HG03457 (cell line): ENCODE measurements at regions not wholly inside any gene's neighbourhood (a gene's known extent, or its start where the extent isn't known, plus 50 kb on each side); places are given as distances from the start of the nearest gene placed in this dataset.

Source experiments
- ATAC-seq: cut with Tn5 transposase; IDR thresholded peaks from one replicate; pipeline ENCODE4 v1.9.1; 2021; ENCODE audit warnings: moderate number of reproducible peaks; ENCODE audit not compliant: unreplicated experiment

DNA sequence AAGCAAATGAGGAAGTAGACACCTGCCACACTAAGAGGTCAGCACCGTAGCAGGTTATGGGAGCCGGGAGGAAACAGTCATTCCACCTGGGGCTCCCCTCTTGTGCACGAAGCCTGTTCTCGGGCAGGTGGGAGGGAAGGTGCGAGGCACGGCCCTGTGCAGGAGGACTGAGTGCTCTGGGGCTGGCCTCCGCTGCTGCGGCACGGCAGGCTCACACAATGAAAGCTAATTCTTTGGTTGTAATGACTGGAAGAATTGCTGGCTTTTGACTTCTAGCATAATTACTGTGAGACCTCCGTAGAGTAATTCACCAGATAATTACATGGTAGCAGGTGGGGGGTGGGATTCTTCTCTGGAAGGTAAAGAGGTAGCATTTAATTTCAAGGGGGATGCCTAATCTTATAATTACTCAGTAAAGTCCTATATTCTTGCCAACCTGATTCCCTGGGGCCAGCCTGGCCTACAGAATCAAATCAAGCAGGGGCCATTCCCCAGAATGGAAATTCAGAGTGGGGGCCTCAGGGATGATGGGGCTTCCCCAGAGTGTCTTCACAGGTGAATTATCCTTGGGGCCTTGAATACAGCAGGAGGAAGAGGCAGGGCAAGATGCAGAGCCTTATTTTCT, 129.1 kb downstream of the TPRA1 start:
- no peak for ATAC-seq

DNA sequence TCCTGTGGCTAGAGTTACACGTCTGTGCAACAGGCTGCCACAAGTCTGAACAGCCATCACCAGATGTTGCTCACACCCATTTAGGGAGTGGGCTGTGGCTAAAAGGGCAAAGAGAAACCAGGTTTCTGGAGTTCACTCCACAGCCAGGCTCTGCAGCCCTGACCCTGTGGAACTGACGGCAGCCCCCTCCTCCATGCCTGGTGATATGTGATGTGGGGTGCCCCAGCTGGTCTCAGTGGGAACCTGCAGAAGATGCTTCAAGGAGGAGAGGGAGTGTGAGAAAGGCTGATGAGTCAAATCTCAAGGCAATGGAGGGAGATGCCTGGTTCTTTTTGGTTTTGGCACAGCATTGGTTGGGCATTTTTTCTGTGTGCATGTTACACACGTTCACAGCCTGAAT, 130.6 kb downstream of the TPRA1 start:
- ATAC-seq, result no peak

DNA sequence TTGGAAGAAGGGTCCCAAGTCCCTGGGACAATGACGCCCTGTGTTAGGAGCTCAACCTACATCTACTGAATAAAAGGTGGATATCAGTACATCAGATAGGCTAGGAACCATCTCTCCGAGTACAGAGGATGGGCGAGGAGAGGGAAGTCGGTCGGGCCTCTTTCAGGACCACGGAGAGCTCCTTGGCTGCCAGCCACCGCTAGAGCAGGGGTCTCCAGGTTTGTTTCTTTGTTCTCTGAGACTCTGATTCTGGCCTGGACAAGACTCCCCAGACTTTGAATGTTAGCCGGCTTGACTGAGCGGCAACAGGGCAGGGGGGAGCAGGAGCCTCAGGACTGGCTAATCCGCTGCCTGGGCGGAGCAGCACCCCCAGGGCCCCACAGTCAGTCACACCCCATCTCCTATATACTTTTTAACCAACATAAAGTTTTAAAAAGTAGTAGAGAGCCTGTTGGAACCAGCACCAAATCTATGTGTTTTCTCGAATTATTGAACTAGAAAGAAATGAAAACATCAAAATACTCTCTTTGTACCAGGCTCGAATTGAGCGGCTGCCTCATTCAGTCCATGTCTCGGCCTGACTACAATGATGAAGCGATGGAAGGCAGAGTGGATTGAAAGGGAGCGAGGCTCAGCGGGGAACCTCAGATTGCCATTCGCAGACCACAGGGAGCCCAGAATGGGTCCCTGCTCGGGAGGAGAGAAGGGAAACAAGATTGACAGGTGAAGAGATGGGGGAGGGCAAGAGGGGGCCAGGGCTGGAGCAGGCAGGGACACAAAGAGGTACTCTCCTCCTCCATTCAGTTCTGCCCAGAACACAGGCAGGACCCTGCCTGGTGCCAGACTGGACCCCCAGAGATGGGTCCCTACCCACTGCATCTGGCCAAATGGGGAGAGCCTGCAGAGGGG, 131.6 kb downstream of the TPRA1 start:
- no peak for ATAC-seq

DNA sequence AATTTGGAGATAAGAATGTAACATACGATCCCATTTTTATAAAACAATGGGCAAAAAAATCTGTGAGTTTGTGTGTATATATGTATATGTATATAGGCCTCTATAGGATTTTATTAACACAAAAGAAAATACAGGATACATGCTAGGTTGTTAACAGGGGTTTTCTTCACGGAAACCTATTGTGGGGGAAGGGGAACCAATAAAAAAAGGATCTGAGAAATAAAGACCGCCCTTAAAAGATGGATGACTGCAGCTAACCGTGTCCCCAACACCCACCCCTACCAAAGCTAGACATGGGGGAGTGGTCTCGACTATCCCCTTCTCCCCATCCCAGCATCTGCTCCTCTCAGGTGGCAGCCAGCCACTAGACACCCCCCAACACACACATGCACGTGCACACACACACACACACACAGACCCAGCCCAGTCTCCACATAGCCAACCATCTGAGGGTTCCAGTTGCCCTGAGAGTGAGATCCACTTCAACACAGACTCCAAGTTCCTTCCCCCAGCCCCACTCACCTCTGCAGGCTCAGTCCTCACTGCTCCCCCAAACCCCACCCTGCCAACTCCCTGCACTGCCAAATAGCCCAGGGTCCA, 132.9 kb downstream of the TPRA1 start:
- no peak for ATAC-seq

DNA sequence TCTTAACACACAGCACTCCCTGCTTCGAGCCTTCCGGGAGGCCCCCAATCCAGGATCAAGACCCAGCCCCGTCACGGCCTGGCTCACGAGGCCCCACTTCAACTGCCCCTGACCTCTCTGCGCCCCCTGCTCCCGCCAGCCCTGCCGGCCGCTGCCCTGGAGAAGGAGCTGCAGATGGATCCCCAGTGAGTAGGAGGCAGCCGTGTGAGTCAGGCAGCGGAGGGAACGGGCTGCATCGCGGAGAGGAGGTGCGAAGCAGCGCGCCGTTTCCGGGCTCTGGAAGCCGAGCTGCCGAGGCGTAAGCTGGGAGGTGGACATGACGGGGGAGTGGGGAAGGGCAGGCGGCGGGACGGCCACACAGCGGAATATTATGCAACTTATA, 133.4 kb downstream of the TPRA1 start:
- ATAC-seq, result no peak

DNA sequence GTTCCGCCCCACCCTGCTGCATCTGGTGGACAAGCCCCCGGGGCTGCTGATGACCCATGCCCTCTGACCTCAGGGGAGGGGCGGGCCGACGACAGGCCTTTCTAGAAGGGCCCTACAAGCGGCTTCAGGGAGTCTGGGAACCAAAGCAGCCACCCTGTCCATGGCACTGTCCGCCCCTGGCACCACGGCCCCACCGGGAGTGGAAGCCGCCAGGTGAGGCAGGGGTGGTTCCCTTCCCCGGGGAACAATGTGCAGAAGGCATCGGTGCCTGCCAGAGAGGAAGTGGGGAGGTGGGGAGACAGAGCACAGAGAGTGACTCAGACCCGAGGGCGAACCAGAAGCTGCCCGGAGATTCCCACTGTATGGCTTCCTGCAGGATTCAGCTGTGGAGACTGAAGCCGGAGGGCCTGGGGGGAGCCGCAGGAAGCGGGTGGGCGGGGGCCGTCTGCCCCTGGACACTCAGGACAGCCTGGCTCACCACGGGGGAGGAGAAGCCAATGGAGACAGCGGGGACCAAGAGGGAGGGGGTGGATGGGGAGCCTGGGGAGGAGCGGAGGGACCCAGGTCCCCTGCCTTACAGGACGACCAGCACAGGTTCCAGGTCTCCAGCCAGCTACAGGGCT, 134.0 kb downstream of the TPRA1 start:
- no peak for ATAC-seq

DNA sequence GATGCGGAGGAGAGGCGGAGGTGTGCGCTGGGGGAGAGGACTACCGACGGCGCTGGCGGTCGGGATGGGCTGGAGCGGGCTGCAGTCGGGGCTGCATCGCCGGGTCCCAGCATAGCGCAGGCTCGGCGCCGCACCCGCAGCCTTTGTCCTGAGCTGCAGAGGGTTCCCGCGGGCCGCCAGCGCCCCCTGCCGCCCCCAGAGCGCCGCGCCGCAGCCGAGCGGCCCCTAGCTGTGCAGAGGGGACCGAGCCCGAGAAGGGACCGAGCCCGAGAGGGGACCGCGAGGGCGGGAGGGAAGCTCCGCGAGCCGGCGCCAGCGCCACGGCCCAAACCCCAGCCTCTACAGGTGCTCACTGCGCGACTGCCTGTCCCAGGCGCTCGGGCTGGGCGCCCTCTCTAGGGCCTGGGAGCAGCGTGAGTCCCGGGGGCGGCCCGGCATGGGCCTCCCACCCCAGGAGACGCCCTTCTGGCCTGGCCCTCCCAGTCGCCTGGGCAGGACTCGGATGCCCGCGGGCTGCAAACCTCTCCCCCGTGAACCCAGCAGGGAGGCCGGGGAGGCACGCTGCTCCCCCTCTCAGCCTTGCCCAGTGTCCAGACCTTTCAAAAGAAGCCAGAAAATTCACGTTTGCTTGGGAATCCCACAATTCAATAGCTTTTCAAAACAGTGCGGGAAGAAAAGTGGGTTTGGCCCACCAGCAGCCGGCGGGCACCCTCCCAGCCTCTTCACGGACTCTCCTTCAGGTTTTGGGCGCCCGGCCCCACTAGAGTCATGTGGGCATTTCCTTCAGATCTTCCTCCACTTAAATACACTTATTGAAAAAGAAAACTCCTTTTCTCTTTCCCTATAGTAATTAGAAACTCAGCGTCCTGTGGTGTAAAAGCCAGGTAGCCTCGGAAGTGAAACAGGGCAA, 134.7 kb downstream of the TPRA1 start:
- no peak for ATAC-seq

DNA sequence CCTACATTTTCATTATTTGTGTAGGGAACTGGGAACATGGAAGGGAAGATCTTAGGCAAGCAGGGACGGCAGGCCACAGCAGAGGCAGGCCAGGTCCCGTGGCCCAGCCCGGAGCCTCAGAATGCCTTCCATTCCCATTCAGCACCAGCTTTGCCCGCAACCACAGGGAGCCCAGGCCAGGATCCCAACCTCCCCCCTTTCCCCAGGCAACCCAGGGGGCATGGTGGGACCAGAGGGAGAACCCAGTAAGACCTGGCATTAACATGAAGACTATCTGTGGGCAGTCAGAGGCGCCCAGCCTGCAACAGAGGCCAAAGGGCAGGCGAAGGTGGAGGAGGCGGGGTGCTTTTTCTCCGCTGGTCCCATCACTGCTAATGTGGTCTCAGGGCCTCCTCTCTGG, 135.6 kb downstream of the TPRA1 start:
- no peak for ATAC-seq

DNA sequence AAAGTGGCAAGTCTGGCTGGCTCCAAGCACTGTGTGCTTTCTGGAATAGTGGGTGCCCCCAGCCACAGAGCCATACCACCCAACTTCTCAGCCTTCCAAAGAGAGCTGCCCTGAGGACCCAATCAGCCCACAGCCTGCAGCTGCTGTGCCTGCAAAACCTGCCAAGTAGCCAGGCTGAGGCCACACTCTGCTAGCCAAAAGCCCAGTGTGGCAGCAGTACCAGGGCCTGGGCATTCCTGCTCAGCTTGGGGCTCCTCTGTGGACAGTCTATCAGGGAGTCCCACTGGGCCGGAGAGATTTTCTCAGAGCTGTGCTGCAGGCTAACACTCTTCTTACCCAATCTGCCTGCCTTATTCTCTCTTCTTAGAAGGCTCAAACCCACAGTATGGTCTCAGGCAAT, 136.5 kb downstream of the TPRA1 start:
- no peak for ATAC-seq

DNA sequence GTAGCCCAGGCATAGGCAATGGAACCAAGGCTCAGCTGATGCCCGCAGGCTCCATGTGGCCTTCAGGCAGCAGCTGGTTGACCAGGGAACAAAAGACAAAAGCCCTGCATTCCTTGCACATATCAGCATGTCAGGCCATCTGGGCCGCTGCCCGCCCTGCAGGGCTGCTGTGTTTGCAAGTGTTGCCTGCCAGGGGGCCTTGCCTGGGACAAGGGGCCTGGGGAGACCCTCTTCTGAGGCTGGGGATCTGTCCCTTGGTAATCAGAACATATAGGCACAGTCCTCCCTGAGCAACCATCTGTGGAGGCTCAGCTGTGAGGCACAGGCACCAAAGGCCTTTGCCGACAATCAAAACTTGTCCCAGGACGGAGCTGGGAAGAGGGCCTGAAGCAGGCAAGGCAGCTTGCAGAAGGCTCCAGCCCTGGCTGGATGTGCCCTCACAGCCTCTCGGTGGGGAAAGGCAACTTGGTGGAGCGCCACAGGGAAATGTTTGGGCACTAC, 138.2 kb downstream of the TPRA1 start:
- no peak for ATAC-seq

DNA sequence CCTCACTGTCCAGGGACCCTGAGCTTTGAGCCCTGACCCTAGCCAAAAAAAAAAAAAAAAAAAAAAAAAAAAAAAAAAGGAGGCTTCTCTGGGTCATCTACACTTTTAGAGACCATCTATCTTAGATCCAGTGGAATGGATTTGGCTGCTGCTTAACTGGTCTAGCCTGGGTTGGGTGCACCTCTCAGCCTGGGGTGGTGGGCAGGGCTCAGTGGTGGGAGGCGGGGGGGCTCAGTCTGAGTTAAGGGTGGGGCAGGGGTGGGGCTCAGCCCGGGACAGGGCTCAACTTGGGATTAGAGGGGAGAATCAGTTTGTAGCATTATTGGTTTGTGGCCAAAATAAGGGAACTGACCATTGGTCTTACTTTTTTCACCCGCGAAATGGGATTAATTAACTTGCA, 139.2 kb downstream of the TPRA1 start:
- no peak for ATAC-seq

DNA sequence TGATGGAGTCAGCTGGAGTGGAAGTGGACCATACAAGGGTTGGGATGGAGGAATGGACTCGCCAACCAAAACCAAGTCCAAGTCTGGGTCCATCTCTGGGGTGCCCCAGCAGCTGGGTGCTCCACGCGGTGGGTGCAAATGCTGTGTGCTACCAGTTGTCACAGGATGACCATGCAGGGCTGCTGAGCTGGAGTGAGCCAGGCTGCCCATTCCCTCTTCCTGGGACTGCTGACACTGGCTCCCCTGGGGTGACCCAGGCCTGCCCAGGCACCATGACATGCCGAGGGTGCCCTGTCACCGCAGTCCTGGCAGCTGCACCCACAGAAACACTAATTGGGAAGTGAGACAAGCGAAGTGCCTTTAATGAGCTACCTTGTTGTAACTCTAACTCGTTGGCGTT, 140.2 kb downstream of the TPRA1 start:
- no peak for ATAC-seq

DNA sequence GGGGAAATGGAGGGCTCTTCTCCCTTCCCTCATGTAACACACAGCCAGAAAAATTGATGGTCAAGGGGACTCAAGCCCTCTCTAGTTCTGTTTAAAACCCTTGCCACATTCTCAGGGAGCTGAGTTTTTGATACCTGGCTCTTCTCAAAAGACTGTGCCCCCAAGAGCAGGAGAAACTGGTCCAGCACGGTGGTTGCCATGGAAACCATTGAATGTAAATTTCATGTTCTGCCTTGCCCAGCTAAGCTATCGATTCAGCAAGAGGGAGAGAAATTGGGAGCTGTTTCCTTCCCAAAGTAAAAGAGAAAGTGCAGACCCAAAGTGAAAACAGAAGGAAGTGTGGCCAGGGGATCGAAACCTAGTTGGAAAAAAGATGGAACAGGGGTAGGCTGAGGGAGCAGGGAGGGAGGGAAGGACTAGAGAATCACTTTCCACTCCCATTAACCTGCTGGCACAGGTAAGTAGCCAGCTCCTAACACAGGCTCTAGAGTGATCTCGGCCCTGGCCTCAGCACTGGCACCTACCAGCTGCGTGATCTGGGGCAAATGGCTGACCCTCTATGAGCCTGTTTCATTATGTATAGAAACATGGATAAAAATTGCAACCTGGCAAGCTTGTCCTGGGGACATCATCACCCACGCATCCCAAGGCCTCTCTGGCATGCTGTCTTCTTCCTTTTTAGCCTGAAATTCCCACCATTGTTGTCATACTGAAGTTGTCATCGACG, 140.9 kb downstream of the TPRA1 start:
- ATAC-seq, result no peak

DNA sequence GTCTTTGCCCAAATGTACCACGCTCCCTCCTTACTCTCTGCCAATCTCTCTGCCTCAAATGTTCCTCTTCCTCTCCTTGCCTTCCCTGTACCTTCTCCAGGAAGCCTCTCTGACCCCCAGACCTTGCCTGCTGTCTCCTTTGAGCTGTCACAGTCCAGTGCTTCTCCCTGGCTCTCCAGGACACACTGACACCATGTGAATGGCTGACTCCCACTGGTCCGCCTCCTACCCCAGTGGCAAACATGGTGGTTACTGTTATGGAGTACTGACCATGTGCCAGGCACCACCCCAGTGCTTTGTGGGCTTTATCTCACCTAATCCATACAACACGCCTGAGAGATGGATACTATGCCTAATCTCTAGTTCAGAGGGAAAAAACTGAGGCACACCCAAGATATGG, 141.9 kb downstream of the TPRA1 start:
- no peak for ATAC-seq

DNA sequence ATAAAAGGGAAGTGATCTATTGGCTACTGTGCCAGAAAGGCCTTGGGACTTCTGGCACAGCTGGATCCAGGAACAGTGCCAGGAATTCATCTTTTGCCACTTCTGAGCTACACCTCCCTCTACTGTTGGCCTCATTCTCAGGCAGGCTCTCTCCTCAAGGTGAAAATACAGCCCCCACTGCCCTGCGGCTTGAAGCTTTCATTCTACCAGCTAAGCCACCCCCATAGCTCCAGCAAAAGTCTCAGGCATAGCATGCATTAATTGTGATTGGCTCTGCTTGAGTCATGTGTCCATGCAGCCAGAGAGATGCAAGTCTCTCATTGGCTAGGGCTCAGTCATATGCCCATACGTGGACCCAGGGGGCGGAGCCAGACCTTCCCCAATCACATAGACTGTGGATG, 142.4 kb downstream of the TPRA1 start:
- no peak for ATAC-seq

DNA sequence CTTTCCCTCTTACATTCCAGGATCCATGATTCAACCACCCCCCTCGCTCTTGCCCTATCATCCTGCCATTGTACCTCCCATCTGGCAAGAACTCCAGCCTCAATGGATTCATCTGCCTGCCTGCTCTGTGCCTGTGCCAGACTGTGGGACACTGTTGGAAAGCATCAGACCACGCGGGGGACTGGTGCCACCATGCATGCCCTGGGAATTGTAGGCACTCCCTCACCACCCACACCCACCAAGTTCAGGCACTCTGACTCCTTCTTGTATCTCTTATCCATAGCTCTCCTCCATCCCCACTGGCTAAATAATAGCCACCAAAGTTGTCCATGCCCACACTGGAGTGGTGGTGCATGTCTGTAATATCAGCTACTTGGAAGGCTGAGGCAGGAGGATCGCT, 143.8 kb downstream of the TPRA1 start:
- ATAC-seq, result no peak

DNA sequence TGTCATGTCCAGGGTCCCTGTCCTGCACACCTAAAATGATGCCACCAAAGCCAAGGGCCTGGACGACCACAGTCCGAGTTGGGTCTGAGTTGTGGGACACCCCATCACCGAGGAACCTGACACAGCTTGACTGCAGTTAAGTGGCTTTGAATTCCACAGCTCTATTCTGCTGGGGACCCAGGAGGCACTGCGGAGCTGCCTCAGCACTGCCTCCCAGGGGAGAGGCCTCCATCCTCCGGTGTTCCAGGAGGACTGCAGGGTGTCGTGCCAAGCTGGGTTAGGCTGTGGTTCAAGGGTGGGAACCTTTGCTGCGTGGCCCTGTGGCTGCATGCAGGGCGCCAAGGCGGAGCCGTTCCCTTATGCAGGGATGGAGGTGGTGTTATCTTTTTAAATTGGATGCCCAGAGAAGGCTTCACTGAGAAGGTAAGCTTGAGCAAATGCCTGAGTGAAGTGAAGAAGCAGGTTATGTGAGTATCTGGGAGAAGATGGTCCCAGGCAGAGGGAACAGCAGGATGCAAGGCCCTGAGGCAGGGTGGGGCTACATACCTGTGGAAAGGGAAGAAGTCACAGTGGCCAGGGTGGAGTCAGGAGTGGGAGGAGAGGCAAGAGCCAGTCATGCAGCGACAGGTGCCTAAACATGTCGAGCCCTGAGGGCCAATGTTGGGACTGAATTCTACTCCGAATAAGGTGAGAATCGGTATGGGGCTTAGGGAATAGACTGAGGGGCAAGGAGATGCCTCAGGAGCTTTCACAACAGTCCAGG, 144.8 kb downstream of the TPRA1 start:
- no peak for ATAC-seq

DNA sequence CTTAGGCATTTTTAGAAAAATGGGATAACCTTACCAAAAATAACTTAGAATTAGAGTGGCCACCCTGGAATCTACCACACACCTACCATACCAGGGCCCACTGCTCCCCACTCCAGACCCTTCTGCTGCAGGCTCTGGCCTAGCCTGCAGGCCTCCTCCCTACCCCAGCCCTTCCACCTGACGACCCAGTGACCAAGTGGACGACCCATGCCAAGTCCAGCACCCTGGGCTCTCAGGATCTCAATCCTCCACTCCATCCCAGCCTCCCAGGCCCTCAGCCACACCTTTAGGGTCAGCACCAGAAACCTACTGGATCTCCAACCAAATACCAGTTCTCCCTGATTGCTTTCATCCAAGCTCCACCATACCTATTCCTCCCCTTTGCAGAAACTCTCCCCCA, 145.8 kb downstream of the TPRA1 start:
- no peak for ATAC-seq
